Thymus (tissue), 11 donors: ENCODE measurements at regions not wholly inside any gene's neighbourhood (a gene's known extent, or its start where the extent isn't known, plus 50 kb on each side); places are given as distances from the start of the nearest gene placed in this dataset.

Experiments
- DNase-seq, 9 donors: peaks; one replicate each; pipeline ENCODE4 v3.0.0-alpha.2; 2013; ENCODE audit warnings: low spot score in 9 of 9, low read depth in 6 of 9, missing footprints in 1 of 9
- H3K27ac ChIP-seq, 2 donors: one replicate each; pipeline ENCODE4 v1.5.1; 2013; ENCODE audit warnings: control low read depth in 1 of 2, low read depth in 1 of 2, low read length in 1 of 2, mild to moderate bottlenecking in 1 of 2, moderate library complexity in 1 of 2
- H3K27me3 ChIP-seq, 2 donors: one replicate each; pipeline ENCODE4 v1.5.1; 2013; ENCODE audit warnings: low read length in 1 of 2; ENCODE audit not compliant: control insufficient read depth in 2 of 2, insufficient read depth in 1 of 2
- H3K36me3 ChIP-seq, 2 donors: one replicate each; pipeline ENCODE4 v1.5.1; 2013; ENCODE audit warnings: low read length in 1 of 2, mild to moderate bottlenecking in 1 of 2, moderate library complexity in 1 of 2; ENCODE audit not compliant: control insufficient read depth in 2 of 2, insufficient read depth in 2 of 2
- H3K4me1 ChIP-seq, 2 donors: one replicate each; pipeline ENCODE4 v1.5.1; 2013; ENCODE audit warnings: low read length in 2 of 2; ENCODE audit not compliant: control insufficient read depth in 2 of 2, insufficient read depth in 2 of 2
- H3K4me3 ChIP-seq, 2 donors: one replicate each; pipeline ENCODE4 v1.5.1; 2013; ENCODE audit warnings: low read length in 2 of 2, control low read depth in 1 of 2, mild to moderate bottlenecking in 1 of 2
- H3K9me3 ChIP-seq, 2 donors: one replicate each; pipeline ENCODE4 v1.5.1; 2013; ENCODE audit warnings: low read length in 1 of 2, mild to moderate bottlenecking in 1 of 2; ENCODE audit not compliant: control insufficient read depth in 2 of 2, insufficient read depth in 1 of 2
- WGBS: extraction: QIAGEN DNeasy Blood & Tissue Kit; methylation state at CpG from one replicate; pipeline ENCODE4 v1.1.7; 2013; 5-methylcytosine and 5-hydroxymethylcytosine counted together
- donor health status: healthy.

- no peak overlapping the region for H3K27ac ChIP-seq
- no peak overlapping the region for H3K4me3 ChIP-seq
- DNase-seq, result no peak
- H3K4me1 ChIP-seq, result no peaks in the 10 kb centered on the region
- H3K36me3 ChIP-seq, result no peaks in the 10 kb centered on the region
- H3K9me3 ChIP-seq, result no peaks in the 10 kb centered on the region
- H3K27me3 ChIP-seq, result no peaks in the 10 kb centered on the region
- 97% methylated on average over 4 of the region's 4 CpGs for WGBS
Measured at GRCh38 chr3:40593351-40593750, 68.6 kb downstream of the ZNF621 start.

GRCh38 chr3:40597441-40597840 is 72.7 kb downstream of the ZNF621 start:
- no peaks in the 10 kb centered on the region for H3K36me3 ChIP-seq
- no peak overlapping the region for H3K27ac ChIP-seq
- H3K4me1 ChIP-seq, result no peaks in the 10 kb centered on the region
- no peaks in the 10 kb centered on the region for H3K9me3 ChIP-seq
- DNase-seq, result no peak
- WGBS, result 94% methylated on average over 3 of the region's 3 CpGs
- no peak overlapping the region for H3K4me3 ChIP-seq
- no peaks in the 10 kb centered on the region for H3K27me3 ChIP-seq

GRCh38 chr3:40598338-40598737 is 73.6 kb downstream of the ZNF621 start:
- no peak overlapping the region for H3K27ac ChIP-seq
- H3K4me1 ChIP-seq, result no peaks in the 10 kb centered on the region
- DNase-seq, result no peak
- H3K9me3 ChIP-seq, result no peaks in the 10 kb centered on the region
- no peaks in the 10 kb centered on the region for H3K36me3 ChIP-seq
- no peak overlapping the region for H3K4me3 ChIP-seq
- H3K27me3 ChIP-seq, result no peaks in the 10 kb centered on the region

GRCh38 chr3:40598962-40599361 is 74.2 kb downstream of the ZNF621 start:
- Histone ChIP-seq H3K4me3 (no peak overlapping the region), H3K9me3 (no peaks in the 10 kb centered on the region), H3K36me3 (no peaks in the 10 kb centered on the region), H3K27me3 (no peaks in the 10 kb centered on the region), H3K27ac (no peak overlapping the region), H3K4me1 (no peaks in the 10 kb centered on the region)
- WGBS, result 85% methylated on average over 3 of the region's 3 CpGs
- no peak for DNase-seq

- Histone ChIP-seq H3K36me3 (no peaks in the 10 kb centered on the region), H3K9me3 (no peaks in the 10 kb centered on the region), H3K27ac (no peak overlapping the region), H3K4me3 (no peak overlapping the region), H3K4me1 (no peaks in the 10 kb centered on the region), H3K27me3 (no peaks in the 10 kb centered on the region)
- 90% methylated on average over 1 of the region's 1 CpG for WGBS
- DNase-seq, result no peak
Measured at GRCh38 chr3:40602778-40603385, 78.1 kb downstream of the ZNF621 start.

GRCh38 chr3:40605960-40606359 is 81.2 kb downstream of the ZNF621 start:
- H3K4me3 ChIP-seq, result no peak overlapping the region
- no peak for DNase-seq
- no peaks in the 10 kb centered on the region for H3K36me3 ChIP-seq
- H3K27ac ChIP-seq, result no peak overlapping the region
- H3K27me3 ChIP-seq, result no peaks in the 10 kb centered on the region
- WGBS, result 96% methylated on average over 1 of the region's 1 CpG
- no peaks in the 10 kb centered on the region for H3K4me1 ChIP-seq
- H3K9me3 ChIP-seq, result no peaks in the 10 kb centered on the region

- 92% methylated on average over 2 of the region's 2 CpGs for WGBS
- Histone ChIP-seq H3K9me3 (no peaks in the 10 kb centered on the region), H3K27me3 (no peaks in the 10 kb centered on the region), H3K27ac (no peak overlapping the region), H3K36me3 (no peaks in the 10 kb centered on the region), H3K4me3 (no peak overlapping the region), H3K4me1 (no peaks in the 10 kb centered on the region)
- no peak for DNase-seq
Measured at GRCh38 chr3:40608091-40608490, 83.3 kb downstream of the ZNF621 start.

- Histone ChIP-seq H3K4me3 (no peak overlapping the region), H3K4me1 (peaks cover 0 to 5% of the 10 kb centered on the region in 2 donors), H3K27me3 (peaks cover 4 to 26% of the 10 kb centered on the region in 2 donors), H3K36me3 (no peaks in the 10 kb centered on the region), H3K27ac (no peak overlapping the region), H3K9me3 (no peaks in the 10 kb centered on the region)
- WGBS, result 94% methylated on average over 5 of the region's 5 CpGs
- DNase-seq, result no peak
Measured at GRCh38 chr3:40613306-40613705, 88.5 kb downstream of the ZNF621 start.

- WGBS, result 27% methylated on average over 33 of the region's 33 CpGs
- H3K4me1 ChIP-seq, result peaks cover 0 to 5% of the 10 kb centered on the region in 2 donors
- H3K9me3 ChIP-seq, result no peaks in the 10 kb centered on the region
- no peak for DNase-seq
- H3K27me3 ChIP-seq, result peaks cover 4 to 26% of the 10 kb centered on the region in 2 donors
- H3K36me3 ChIP-seq, result no peaks in the 10 kb centered on the region
- no peak overlapping the region for H3K4me3 ChIP-seq
- no peak overlapping the region for H3K27ac ChIP-seq
Measured at GRCh38 chr3:40615110-40615915, 90.6 kb downstream of the ZNF621 start.
